Stimulated activated CD4-positive, alpha-beta T cell treated with anti-CD3 and anti-CD28 coated beads, Interleukin-1b, Interleukin-23, amount 100 ng/mL, for 24 hours (primary cell): ENCODE measurements at regions not wholly inside any gene's neighbourhood (a gene's known extent, or its start where the extent isn't known, plus 50 kb on each side); places are given as distances from the start of the nearest gene placed in this dataset.

Experiments
- DNase-seq, 4 experiments: peaks; one replicate each; pipeline ENCODE4 v3.0.0-alpha.2; 2020; ENCODE audit warnings: low read depth in 4 of 4, low spot score in 1 of 4

DNA sequence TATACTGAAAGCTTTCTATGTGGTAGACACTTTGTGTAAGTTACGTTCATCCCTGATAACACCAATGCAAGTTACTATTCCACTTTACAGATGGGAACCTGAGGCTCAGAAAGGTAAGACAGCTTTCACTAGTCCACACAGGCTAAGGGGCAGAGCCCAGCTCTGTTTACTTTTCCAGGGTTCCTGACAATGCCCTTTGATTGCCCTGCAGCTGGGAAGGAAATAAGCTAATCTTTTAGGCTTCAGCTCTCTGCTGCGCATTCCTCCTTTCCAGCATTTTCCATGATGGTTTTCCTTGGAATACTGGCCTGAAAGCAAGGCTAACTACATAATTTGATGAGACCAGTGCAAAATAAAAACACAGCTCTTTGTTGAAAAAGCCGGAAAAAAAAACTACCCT lies 185.7 kb upstream of the BTG1 start:
- DNase-seq, result no peak

DNA sequence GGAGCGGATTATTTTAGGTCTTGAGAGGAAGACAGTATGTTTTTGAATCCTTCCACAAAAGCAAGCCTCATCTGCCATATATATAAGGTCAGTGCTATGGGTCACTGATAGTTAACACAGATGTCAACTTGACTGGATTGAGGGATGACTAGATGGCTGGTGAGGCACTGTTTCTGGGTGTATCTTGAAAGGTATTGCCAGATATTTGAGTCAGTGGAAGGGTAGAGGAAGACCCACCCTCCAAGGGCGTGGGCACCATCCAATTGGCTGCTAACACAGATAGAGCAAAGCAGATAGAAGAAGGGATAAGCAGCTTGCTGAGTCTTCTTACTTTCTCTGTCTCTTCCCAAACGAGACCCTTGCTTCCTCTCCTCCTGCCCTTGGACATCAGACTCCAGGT lies 185.0 kb upstream of the BTG1 start:
- no peak for DNase-seq

DNA sequence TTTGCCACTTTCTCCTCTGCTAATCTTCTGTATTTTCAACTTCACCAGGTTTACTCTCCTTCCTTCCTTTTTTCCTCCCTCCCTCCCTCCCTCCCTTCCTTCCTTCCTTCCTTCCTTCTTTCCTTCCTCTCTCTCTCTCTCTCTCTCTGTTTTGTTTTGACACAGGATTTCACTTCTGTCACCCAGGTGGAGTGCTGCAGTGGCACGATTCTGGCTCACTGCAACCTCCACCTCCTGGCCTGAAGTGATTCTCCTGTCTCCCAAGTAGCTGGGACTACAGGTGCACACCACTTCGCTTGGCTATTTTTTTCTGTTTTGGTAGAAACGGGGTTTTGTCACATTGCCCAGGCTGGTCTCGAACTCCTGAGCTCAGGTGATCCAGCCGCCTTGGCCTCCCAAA lies 181.2 kb upstream of the BTG1 start:
- DNase-seq, result no peak

DNA sequence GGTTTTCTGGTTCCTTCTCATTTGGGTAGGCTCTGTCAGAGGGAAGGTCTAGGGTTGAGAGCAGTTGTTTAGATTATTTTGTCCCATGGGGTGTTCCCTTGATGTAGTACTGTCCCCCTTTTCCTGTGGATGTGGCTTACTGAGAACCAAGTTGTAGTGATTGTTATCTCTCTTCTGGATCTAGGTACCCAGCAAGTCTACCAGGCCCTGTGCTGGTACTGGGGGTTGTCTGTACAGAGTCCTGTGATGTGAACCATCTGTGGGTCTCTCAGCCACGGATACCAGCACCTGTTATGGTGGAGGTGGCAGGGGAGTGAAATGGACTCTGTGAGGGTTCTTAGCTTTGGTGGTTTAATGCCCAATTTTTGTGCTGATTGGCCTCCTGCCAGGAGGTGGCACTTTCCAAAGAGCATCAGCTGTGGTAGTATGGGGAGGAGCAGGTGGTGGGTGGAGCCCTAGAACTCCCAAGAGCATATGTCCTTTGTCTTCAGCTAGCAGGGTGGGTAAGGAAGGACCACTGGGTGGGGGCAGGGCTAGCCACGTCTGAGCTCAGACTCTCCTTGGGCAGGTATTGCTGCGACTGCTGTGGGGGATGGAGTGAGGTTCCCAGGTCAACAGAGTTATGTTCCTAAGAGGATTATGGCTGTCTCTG lies 179.3 kb upstream of the BTG1 start:
- no peak for DNase-seq

DNA sequence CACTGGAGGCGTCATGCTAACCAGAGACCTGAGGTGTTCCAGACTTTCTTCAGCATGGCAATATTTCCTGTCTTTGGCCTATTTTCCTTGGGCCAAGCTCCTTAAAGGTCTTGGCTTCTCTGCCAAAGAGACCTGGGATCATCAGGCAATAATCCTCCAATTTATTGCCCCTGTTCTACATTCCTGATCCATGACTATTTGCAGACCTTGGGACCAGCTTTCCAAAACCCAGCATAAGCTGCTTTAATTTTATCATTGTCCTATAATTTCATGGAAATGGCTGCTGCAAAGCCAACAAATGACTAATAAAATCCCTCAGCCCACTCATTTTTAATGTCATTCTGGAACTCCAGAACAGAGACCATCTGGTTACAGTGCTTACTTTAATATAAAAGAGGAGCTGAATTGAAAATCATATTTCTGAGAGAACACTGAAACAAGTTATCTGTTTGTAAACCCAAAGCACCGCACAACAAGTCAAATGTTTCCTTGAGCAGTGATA lies 166.9 kb upstream of the BTG1 start:
- no peak for DNase-seq

DNA sequence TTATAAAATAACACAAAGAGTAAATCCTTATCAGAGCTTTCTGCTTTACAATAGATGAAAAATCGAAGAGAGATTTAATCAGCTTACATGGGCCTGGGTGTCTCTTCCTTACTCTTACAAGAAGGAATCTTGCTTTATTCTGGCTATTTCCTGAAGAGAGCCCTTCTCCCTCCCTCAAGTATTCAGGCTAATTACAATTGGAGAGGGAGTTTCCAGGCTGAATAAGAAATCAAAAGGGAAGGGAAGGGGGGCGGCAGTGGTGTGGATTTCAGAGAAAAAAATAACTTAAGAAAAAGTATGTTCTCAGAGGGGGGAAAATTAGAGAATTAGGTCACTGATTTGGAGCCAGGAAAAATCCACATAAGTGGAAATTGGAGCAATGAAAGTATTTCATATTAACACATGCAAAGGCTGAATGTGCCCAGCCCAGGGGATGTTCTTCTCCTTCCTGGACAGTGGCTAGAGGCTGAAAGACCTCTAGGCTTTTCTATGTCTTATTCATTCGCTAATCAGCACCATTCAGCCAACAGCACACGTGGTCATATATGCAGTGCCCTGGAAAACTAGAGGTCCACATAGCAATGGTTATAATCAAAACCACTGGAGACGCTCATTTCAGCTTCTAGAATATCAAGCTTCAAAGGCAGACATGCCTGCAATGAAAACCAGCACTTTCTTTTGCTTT lies 158.9 kb upstream of the BTG1 start:
- no peak for DNase-seq

DNA sequence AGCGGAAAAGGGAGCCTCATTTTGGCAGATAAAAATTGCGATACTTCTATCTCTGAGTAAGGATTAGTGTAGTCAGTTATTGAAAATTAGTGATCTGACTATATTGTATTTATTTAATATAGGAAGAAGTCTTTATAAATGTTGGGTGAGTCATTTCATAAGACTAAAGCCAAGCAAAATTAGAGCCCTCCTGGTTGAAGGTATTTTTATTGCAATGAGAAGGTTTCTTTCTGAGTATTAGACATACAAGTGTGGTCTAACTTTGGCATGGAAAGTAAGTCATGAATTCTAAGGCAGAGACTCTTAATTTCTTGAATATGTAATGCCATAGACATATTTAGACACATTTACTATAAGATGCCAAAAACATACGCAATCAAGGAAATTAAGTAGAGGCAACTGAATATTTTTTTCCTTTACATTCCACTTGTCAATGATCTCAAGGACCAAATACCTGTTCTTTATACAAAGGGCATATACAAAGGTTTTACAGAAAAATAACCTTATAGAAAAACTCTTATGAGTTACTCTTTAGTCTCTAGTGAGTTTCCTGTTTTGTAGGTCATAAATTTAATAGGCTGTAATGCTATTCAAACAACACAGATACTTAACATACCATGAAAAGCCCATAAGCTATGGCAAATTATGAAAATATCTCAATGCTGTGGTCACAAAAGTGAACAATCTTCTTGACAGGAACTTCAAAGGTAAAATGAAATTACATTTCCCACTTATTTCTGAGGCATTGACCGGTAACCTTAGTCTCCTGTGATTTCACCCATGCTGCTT lies 156.6 kb upstream of the BTG1 start:
- DNase-seq, result no peak

DNA sequence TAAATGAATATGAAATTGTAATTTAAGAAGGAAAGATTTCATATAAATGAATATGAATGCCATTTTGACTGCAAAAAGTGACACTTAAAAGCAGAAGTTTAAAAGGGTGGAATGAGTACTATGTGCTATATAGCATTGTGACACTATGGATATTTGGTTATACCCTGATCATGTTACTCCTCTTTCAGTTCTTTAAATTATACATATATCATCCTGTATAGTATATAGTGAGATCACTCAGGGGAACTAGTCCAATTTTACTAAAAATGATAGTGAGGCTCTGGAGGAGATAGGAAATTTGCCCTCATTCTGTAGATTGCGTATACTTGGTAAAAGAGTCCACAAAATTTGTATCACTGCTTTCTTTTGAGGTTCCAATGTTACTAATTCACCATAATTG lies 155.7 kb upstream of the BTG1 start:
- DNase-seq, result no peak

DNA sequence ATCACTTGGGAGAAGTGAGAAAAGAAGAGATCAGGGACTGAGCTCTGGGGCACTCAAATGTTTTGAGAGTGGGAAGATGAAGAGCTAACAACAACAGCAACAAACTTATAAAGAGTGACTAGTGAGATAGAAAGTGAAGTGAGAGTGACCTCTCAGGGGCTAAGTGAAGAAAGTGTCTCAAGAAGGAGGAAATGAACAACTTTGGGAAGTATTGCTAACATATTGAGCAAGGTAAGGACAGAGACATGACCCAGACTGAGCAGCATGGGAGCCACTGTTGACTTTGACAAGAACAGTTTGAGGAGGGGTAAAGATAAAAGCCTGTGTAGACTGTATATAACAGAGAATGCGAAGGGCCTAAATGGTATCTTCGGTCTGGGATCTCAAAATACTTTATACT lies 155.1 kb upstream of the BTG1 start:
- no peak for DNase-seq

DNA sequence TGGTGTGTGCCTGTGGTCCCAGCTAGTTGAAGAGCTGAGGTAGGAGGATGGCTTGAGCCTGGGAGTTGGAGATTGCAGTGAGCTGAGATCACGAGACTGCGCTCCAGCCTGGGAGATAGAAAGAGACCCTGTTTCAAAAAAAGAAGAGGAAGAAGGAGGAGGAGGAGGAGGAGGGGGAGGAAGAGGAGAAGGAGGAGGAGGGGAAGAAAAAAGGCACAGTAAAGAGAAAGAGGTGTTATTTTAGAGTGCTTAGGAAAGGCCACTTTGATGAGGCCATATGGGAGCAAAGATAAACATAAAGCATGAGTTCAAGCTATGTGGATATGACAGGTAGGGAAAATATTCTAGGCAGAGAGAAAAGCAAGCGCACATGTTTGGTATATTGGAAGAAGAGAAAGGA lies 154.1 kb upstream of the BTG1 start:
- DNase-seq, result no peak

DNA sequence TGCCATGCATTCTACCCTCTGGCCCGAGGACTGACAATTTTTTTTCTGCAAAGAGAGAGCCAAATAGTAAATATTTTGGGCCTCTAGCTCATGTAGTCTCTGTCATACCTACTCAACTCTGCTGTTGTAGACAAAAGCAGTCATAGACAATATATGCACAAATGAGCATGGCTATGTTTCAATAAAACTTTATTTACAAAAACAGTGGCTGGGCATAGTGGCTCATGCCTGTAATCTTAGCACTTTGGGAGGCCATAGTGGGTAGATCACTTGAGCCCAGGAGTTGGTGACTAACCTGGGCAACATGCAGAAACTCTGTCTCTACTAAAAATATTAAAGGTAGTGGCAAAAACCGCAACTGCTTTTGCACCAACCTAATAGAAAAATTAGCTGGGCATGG lies 153.7 kb upstream of the BTG1 start:
- DNase-seq, result no peak

DNA sequence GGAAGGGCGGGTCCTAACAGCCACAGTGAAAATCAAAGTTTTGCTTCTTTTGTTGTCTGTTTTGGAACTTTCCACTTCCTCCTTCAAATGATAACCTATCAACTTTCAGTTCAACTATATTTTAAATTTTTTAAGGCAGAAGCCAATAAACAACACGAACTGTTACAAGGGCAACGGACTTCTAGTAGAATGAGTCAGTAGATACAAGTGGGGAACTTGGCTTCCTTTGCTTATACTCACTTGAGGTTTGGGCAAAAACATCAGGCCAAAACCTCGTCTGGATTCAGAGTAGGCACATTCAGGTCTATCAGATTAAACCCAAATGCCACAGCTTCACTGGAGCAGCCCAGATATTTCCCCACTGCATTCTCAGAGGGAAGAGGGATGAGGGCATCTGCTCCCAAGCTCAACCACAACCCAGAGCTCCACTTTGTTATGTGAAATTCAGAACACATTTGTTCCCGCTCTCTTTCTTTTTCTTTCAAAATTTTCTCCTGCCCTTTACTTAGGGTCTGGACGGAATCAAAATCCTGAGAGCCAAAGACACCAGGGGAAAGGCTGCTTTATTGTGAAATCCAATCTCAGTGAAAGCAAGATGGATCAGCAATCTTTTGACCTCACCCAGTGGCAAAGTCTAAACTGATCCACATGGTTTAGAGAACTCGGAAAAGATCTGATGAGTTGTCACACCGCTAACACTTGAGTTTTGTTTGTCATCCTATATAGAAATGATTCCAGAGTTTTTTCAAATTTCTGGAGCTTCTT lies 152.5 kb upstream of the BTG1 start:
- no peak for DNase-seq

DNA sequence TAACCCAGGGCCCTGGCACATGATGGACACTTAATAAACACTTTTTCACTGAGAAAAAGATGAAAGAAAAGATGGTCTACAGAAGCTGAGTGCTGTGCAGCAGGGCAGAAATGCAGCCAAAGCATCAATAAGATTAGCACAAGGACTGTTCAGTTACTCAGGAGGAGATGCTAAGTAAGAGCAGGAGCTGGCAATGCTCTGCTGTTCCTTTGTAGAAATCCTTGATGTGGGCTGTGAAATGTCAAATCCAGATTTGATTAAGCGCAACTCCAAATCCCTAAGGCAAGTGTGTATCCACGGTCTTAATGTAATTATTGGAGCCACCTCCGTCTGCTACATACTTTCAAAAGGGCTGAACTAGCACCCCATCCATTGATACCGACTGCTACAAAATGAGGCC lies 151.8 kb upstream of the BTG1 start:
- DNase-seq, result no peak

DNA sequence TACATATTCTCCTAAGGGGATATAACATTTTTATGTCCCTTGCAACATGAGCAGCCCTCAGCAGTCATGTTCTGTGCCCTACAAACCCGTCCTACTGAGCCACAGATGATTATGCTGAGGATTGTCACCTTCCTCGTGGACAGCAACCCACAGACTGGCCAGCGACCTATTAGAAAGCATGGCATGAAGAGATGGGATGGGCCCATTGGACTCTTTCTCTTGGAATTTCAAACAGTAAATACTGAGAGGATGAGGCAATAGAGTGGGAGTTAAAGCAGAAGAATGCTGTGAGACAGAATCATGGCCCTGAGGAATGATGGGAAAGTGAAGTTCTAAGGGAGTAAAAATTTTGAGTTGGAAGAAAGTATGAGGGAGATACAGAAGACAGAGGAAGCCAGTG lies 149.9 kb upstream of the BTG1 start:
- no peak for DNase-seq

DNA sequence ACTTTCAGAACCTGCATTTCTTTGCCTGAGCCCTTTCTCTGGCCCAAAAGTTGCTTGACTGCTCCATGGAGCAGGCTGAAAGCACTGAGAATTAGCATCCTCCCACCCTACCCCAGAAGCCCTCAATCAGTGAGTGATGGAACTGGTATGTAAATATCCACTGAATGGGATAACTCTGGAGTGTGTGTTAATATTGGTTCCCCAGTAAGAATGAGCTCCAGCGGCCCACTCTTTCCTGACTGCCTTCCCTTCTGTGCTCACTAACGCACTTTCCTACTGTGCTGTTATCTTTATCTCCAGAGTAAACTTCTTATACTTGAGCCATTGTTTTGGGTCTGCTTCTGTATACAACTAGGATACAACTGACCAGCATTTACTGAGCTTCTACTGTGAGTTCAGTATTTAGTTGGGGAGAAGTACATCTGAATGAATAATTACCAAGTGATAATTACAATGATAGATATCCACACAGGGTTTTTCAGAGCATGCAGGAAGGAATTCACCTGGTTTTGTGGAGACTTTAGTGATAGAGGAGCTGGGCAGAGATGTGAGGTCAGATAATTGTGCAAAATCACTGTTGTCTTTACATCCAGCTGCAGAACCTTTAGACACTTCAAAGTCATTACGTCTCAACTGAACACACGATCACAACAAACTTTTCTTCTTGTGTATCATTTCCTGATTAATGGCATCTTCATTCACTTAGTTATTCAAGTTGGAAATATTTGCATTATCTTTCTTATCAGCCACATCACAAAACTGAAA lies 149.2 kb upstream of the BTG1 start:
- DNase-seq, result no peak

DNA sequence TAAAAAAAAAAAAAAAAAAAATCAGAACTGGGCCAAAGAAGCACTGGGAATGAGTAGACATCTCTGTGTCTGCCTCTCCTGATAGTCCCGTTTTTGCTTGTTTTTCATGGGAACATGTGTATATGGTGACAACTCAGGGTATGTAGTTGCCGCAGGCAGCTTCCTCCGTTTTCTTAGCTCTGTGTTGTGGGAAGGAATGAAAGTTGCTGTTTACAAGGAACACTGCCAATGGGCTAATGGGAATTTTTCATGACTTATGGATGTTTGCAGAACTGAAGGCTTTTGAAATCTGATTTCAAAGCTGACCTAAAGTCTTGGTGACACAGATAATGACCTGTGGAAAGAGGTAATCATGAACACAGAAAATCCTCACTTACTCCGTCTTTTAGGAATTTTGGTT lies 146.4 kb upstream of the BTG1 start:
- no peak for DNase-seq

DNA sequence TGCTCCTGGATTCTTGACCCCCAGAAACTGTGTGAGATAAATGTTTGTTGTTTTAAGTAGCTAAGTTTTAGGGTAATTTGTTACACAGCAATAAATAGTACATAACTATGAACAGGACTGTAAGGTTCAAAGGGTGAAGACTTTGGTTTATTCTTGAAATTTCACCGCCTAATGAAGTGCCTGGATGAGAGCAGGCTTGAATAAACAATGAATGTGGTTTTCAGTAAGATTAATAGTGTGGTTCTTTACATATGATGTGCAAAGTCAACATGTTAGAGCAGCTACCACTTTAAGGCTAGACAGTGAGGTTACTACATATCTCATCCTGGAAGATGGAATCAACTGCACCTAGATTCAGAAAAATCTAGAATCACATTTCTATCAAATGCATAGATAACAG lies 145.2 kb upstream of the BTG1 start:
- DNase-seq, result no peak

DNA sequence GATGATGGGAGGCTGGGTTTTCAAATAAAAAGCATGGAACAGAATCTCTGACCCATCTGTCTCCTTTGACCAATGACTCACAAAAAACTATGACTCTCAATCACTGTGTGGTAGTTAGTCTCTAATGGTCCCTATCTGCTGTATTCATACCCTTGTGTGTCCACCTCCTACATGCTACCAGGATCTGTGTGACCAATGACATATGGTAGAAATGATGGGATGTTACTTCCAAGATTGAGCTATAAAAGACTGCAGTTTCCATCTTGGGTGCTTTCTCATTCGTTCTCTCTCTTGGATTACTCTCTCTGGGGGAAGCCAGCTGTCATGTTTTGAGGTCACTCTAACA lies 144.7 kb upstream of the BTG1 start:
- no peak for DNase-seq

DNA sequence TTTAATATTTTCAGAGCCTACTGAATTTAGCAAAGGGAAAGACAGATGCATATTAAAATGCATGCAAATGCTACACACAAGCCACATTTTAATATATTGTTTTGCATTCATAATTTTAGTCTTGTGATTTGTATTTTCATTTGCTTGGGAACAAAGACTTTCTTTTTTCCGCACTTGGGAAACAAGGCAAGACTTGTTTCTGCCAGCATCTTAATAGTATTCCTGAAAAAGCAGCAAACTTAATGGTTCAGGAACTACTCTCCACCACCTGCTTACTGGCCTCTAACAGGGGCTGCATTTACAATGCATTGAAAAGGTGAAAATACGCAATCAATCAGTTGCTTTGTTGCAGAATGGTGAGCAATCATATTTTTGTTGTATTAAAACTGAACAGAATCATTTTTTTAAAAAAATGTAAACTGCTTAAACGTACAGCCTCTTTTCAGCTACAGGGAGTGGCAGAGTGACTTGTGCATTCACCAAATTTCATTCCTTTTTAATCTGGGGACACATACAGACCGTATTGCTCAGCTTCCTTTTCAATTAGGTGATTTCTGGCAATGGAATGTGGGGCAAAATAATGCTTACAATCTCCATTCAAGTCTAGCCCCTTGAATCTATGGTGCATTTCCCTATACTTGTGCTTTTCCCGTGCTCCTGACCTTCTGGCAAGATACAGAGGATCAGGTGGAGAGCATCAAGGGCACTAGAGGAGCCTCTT lies 144.1 kb upstream of the BTG1 start:
- no peak for DNase-seq

DNA sequence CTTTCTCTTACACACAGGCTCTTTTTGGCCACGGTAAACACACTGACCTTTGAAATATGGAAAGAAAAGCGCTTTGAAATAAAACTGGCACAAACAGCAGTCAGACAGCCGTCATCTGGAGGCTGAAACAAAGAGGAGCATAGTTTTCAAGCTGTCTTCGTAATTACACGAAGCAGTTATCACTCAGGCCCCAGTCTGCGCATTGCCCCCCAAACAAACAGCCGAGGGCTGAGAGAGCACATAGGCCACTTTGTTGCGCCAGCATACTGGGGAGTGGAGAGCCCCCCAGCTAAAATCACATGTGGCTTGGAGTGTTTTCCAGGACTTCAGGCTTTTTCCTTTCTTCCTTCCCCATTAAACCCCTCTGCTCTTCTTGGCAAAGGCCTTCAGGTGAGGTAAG lies 142.9 kb upstream of the BTG1 start:
- DNase-seq, result no peak
